ENCODE measurements at regions not wholly inside any gene's neighbourhood (a gene's known extent, or its start where the extent isn't known, plus 50 kb on each side); places are given as distances from the start of the nearest gene placed in this dataset.

GRCh38 chr16:86459266-86459665, 51.1 kb upstream of the FOXF1 start:
- DNase-seq: no peak
